ENCODE measurements at regions not wholly inside any gene's neighbourhood (a gene's known extent, or its start where the extent isn't known, plus 50 kb on each side); places are given as distances from the start of the nearest gene placed in this dataset.

GRCh38 chr4:166341992-166342391, 469.0 kb downstream of the TLL1 start:
- intact Hi-C loops (cut with micrococcal nuclease; ENCODE audit: unreplicated experiment) = no loop called here
- no peak overlapping the region for H3K4me3 ChIP-seq (ENCODE audit: low read depth, low read length, poor library complexity, severe bottlenecking)
- H3K27ac ChIP-seq (ENCODE audit: low read depth, low read length, poor library complexity, severe bottlenecking) = no peak overlapping the region
- DNase-seq (ENCODE audit: low spot score) = no peak
- TF ChIP-seq EZH2 (IDR thresholded peaks at IDR 0.05; ENCODE audit: borderline replicate concordance, low read depth, low read length, poor library complexity, severe bottlenecking) = no peak
- no peak for TF ChIP-seq CTCF (conservative IDR thresholded peaks at IDR 0.05; ENCODE audit: low read depth, low read length)
- H3K4me1 ChIP-seq (ENCODE audit: insufficient read depth, low read length, poor library complexity, severe bottlenecking) = no peaks in the 10 kb centered on the region
- no peaks in the 10 kb centered on the region for H3K36me3 ChIP-seq (ENCODE audit: insufficient read depth, low read length, poor library complexity, severe bottlenecking)
- ChIA-PET POLR2A (ENCODE audit: low non-redundant PET) (no interaction called here), CTCF (no interaction called here)
- H3K27me3 ChIP-seq (replicated peaks; ENCODE audit: insufficient read depth, low read depth, low read length, poor library complexity) = no peaks in the 10 kb centered on the region
- no TSS peak for BruUV-seq (replicated peaks)
- H3K9me3 ChIP-seq (ENCODE audit: low read depth, low read length, poor library complexity, severe bottlenecking) = no peaks in the 10 kb centered on the region

GRCh38 chr4:166363198-166363597, 490.2 kb downstream of the TLL1 start:
- Histone ChIP-seq H3K4me3 (ENCODE audit: low read depth, low read length, poor library complexity, severe bottlenecking) (no peak overlapping the region), H3K4me1 (ENCODE audit: insufficient read depth, low read length, poor library complexity, severe bottlenecking) (no peaks in the 10 kb centered on the region), H3K36me3 (ENCODE audit: insufficient read depth, low read length, poor library complexity, severe bottlenecking) (no peaks in the 10 kb centered on the region), H3K9me3 (ENCODE audit: low read depth, low read length, poor library complexity, severe bottlenecking) (no peaks in the 10 kb centered on the region), H3K27ac (ENCODE audit: low read depth, low read length, poor library complexity, severe bottlenecking) (no peak overlapping the region), H3K27me3 (replicated peaks; ENCODE audit: insufficient read depth, low read depth, low read length, poor library complexity) (no peaks in the 10 kb centered on the region)
- ChIA-PET CTCF (no interaction called here), POLR2A (ENCODE audit: low non-redundant PET) (no interaction called here)
- intact Hi-C loops (cut with micrococcal nuclease; ENCODE audit: unreplicated experiment) = no loop called here
- no TSS peak for BruUV-seq (replicated peaks)
- TF ChIP-seq EZH2 (IDR thresholded peaks at IDR 0.05; ENCODE audit: borderline replicate concordance, low read depth, low read length, poor library complexity, severe bottlenecking) (no peak), CTCF (conservative IDR thresholded peaks at IDR 0.05; ENCODE audit: low read depth, low read length) (no peak)
- DNase-seq (ENCODE audit: low spot score) = no peak

GRCh38 chr4:166366012-166366411, 493.0 kb downstream of the TLL1 start:
- BruUV-seq (replicated peaks) = no TSS peak
- no peak for DNase-seq (ENCODE audit: low spot score)
- no peaks in the 10 kb centered on the region for H3K27me3 ChIP-seq (replicated peaks; ENCODE audit: insufficient read depth, low read depth, low read length, poor library complexity)
- CTCF ChIA-PET = no interaction called here
- no peak overlapping the region for H3K4me3 ChIP-seq (ENCODE audit: low read depth, low read length, poor library complexity, severe bottlenecking)
- H3K27ac ChIP-seq (ENCODE audit: low read depth, low read length, poor library complexity, severe bottlenecking) = no peak overlapping the region
- H3K4me1 ChIP-seq (ENCODE audit: insufficient read depth, low read length, poor library complexity, severe bottlenecking) = no peaks in the 10 kb centered on the region
- no peaks in the 10 kb centered on the region for H3K36me3 ChIP-seq (ENCODE audit: insufficient read depth, low read length, poor library complexity, severe bottlenecking)
- intact Hi-C loops (cut with micrococcal nuclease; ENCODE audit: unreplicated experiment) = no loop called here
- POLR2A ChIA-PET (ENCODE audit: low non-redundant PET) = no interaction called here
- TF ChIP-seq CTCF (conservative IDR thresholded peaks at IDR 0.05; ENCODE audit: low read depth, low read length) = no peak
- no peak for TF ChIP-seq EZH2 (IDR thresholded peaks at IDR 0.05; ENCODE audit: borderline replicate concordance, low read depth, low read length, poor library complexity, severe bottlenecking)
- H3K9me3 ChIP-seq (ENCODE audit: low read depth, low read length, poor library complexity, severe bottlenecking) = no peaks in the 10 kb centered on the region
